ENCODE measurements at regions not wholly inside any gene's neighbourhood (a gene's known extent, or its start where the extent isn't known, plus 50 kb on each side); places are given as distances from the start of the nearest gene placed in this dataset.

DNA sequence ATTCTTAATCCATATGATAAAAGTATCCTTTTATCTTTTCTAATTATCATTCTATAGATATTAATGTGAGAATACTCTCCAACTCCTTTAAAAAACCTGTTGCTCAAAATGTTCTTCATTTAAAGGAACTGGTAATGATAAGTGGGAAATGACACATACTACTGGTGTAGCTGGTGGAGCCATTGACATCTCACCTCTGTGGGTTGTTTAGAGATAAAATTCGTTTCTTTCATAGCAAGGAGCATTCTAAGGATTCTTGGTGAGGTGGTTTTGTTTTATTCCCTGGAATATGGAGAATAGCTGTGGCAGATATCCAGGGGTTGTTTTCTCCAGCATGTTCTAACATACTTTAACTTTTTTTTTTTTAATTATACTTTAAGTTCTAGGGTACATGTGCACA lies 299.8 kb upstream of the THBS1 start:
- DNase-seq (ENCODE audit: low spot score in 2 of 2) (no peak), FAIRE-seq (no peak)

DNA sequence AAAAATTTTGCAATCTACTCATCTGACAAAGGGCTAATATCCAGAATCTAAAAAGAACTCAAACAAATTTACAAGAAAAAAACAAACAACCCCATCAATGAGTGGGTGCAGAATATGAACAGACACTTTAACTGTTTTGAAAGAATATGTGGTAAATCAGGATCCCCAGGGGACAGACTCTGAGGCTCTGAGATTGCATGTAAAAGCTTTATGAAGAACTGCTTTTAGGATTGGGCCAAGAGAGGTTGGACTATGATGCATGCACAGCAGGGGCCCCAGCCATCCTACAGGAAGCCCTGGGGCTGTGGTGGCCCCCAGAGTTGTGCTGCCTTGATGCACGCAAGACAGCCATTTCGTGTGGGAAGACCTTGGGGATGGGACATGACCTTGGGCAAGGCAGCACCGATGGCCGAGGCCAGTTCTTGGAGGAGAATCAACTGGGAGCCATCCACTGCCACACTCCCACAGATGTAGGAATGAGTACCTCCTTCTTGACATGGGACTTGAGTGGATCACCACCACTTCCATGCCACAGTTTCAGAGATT lies 298.1 kb upstream of the THBS1 start:
- no peak for DNase-seq (ENCODE audit: low spot score in 2 of 2)
- no peak for FAIRE-seq

DNA sequence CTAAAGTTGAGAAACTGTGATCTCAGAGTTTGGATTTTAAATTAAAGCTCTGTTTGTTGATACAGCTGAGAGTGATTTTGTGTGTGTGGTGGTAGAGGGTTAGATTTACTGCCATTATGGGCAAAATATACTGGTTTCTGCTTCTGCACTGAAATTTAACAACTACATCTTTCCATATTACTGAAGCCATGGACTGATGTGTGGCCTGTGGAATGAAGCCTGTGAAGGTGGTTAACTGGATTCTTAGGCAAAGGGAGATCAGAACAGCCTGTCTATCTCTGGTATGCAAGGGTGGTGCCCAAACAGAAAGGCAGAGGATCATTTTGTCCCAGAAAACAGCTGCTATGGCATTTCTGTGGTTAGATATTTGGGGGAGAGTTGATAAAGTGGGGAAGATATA lies 297.3 kb upstream of the THBS1 start:
- DNase-seq (ENCODE audit: low spot score in 2 of 2) (no peak), FAIRE-seq (no peak)

DNA sequence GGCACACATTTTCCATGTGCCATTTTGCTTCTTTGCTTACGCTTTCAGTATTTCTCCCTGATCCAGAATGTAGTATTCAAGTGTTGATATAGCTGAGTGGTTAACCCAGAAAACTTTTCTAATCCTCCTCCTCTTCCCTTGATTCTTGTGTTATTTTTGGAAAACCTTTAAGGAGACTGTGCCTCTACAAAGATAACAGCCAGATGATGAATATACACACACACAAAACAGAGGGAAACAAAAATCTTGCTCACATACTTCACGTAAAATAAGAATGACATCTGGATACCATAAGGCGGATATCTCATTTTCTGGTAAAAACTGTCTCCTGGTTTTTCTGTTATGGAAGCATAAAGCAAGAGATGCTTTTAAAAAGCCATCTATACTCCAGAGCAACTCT lies 295.8 kb upstream of the THBS1 start:
- FAIRE-seq (no peak), DNase-seq (ENCODE audit: low spot score in 2 of 2) (no peak)

DNA sequence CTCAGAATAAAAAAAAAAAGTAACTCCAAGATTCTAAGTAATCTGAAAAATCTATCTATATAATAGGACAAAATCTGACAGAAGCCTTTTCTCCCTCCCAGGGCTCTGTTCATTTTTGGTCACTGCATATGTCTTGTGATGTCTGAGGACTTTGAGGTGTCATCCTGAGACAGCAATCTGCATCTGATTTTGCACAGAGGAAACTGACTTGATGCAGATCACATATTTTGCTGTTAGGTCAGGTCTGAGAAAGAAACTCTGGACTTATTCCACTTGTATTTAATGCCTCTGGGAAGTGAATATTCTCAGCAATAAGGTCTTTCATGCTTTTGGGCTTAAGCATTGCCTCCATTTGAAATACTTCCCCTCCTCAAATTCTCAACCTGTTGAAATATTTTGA lies 295.2 kb upstream of the THBS1 start:
- FAIRE-seq (no peak), DNase-seq (ENCODE audit: low spot score in 2 of 2) (no peak)

DNA sequence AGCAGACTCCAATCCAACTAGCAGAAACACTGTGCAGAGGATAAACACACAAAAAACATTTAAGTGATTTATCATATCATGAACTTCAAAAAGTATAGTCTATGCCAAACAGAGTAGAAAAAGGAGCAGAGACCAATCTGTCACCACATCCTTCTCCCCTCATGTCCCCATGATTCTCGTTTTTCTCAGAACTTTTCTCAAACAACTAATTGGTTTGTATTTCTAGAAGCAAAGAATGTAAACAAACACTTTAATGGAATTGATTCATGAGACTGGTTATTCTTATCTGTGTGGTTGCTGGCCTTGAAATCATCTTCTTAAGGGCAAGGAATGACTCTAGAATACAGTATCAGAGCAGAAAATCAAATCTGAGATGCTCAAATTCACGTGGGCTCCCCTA lies 294.2 kb upstream of the THBS1 start:
- no peak for DNase-seq (ENCODE audit: low spot score in 2 of 2)
- no peak for FAIRE-seq

DNA sequence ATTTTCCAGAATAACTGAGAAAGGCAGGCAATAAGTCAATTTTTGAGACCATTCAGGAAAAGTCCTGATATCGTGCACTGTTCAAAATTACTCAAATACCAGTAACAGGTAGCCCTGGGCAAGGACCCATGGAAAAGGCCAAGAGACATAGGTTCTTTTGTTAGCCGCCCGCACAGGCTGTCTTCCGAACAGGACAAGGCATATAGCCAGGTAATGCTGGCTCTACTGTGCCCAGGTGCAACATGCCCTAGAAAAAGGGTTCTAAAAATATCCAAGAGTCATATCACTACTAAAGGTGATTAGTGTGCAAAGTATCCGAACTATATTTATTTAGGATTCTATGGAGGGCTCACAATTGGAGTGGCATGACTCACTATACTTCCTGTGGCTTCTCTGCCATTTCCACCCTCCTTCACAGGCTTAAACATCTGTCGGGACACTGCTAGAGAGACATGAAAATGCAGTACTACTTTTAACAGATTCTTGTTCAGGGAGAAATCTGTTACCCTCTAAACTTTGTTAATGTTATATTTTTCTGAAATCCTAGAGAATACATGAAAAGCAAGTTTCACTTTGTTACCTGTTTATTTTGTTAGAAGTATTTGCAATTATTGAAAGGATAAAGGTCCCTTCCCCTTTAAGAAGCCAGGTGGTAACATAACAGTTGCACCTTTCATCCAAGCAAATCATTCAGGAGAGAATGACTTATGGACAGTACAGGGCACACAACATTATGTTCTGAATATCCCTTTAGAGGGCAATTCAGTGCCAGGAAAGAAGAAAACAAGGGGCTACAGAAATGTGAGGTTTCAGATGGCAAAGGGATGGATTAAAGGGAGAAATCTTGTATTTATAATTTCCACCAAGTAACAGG lies 293.3 kb upstream of the THBS1 start:
- FAIRE-seq, result no peak
- DNase-seq (ENCODE audit: low spot score in 2 of 2), result no peak

DNA sequence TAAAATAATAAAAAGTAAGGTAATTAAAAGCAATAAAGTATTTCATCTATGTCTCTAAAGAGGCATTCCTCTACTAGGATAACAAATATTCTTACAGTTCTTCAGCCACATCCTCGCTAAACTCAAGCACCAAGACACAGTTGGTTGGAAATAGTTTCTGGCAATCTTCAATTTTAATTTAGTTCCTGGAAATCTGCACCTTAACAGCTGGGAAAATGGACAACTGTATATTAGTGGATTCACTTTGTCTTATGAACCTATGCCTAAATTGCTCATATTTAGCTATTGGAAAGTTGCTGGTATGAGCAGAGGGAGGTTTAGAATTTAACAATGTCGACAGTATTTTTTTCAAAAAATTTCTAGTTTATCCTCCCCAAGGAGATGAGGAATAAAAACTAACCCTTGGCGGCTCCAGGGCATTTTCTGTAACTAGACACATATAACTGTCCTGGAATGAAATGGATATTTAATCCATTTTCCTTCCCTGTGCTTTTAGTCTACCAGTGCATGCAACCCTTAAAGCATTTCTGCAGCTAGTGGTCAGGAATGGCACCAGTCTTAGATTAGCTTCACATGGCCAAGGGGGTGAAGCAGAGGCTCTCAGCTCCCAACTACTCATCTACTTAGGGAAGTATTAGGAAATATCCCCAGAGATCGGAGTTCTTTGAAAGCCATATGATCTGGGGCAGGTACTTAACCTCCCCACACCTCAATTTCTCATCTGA lies 290.0 kb upstream of the THBS1 start:
- DNase-seq (ENCODE audit: low spot score in 2 of 2), result no peak
- FAIRE-seq, result no peak

DNA sequence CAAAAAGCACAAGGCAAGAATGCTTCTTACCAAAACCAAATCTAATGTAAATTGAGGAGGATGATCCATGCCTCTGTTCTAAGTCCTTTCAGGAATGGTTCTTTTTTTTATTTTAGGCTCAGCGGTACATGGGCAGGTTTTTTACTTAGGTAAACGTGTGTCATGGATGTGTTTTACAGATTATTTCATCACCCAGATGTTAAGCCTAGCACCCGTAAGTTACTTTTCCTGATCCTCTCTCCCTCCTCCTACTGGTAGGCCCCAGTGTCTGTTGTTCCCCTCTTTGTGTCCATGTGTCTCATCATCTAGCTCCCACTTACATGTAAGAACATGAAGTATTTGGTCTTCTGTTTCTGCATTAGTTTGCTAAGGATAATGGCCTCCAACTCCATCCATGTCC lies 289.2 kb upstream of the THBS1 start:
- DNase-seq (ENCODE audit: low spot score in 2 of 2) (no peak), FAIRE-seq (no peak)

DNA sequence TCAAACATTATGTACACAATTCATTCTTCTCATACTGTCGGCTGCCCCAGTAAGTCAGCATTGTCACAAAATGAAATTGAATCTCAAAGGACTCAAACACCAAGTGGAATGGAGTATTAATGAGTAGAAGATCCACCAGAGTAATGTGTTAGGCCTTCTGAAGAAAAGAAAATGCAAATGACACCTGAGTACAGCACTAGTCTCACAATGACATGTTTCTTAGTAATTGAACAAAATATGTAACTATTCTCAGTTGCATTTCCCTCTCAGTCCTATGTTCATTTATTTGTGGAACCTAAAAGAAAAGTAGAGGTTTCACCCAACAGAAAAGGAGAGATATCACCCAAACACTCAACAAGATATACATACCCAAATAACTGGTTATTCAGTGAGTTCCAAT lies 283.9 kb upstream of the THBS1 start:
- FAIRE-seq, result no peak
- DNase-seq (ENCODE audit: low spot score in 2 of 2), result no peak

DNA sequence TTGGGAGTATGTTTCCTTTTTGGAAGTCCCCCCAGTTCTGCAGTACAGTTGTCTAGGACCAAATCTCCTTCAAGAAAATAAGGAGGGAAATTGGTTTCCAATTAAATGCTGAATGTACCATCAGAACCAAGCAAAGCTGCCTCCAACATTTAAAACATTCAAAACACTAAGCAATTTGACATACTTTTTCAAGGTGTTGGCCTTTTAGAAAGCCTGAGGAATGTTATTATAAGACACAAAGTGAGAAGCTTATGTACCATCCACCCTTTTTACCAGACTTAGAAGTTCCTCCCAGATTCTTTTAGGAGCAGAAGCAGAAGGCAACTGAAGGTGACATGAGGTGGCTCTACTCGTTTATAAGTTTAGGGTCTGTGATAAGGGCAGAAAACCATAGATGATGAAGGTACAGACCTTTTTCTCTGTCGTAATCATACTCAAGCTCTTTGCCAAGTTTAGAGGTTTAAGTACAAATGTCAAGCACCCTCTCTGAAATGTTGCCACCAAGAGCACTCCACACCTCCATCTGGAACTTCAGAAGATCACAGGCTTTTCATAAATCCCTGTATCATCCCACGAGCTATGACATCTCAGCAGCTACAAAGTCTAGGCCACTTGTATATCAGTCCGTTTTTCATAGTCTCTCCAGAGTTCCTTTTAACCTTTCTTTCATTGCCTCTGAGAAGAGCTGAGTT lies 282.5 kb upstream of the THBS1 start:
- FAIRE-seq (no peak), DNase-seq (ENCODE audit: low spot score in 2 of 2) (no peak)

DNA sequence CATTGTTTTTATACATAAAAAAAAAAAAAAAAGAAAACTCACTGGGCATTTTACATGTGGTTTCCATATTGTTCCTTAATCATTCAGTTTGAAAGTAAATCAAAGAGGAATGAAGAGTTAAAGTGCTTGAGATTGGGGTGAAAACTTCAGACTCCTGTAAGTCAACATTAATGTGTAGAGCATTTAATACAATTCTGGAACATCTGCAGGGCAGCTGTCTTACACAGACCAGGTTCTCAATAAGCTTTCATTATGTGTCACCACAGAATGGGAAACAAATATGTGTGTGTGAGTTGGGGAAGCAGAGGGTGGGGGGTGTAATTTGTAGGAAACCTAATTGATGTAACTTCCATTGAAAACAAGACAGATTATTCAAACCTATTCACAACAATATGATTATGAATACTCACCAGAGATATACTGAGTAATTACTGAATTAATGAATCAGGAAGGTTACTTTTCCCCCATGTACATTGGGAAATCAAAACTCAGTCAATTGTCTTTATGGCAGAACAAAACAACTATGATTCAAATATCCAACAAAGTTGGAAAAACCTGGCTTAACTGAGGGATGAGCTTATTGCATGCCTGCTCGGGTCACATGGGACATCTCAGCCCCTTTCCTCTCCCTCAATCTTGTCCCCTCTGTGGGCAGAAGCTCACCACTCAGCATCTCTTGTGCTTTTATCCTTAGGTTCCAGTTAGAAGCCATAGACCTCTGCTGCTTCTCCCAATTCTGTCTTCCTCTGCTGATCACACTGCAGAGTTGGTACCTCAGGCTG lies 281.2 kb upstream of the THBS1 start:
- DNase-seq (ENCODE audit: low spot score in 2 of 2) (no peak), FAIRE-seq (no peak)

DNA sequence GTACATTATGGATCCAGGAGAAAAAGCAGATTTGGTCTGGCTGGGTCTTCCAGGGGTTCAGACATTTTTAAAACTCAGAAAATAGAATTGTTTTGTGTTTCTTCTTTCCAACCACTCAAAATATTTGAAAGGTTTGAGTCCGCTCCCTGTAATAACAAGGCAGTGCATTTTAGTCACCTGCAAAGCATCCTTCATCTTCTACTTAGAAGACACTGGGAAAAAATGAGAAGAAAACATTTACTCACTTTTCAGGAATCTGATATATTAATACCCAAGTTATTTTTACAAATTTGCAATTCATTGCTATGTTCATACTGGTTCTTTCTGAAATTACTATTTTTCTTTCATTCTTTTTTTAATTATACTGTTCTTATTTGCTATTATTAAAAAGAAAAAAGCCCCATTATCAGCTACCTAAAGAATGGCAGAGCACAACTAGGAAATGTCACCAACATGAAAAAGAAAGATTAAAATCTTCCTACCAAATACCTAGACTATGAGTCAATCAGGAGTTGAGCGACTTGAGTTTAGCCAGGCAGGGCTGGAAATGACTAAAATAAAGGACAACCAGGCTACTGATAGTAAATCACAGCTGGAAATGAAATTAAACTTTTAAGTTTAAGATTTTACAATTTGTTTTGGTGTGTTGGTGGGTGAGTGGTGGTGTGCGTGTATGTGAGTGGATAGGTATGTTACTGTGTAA lies 280.3 kb upstream of the THBS1 start:
- DNase-seq (ENCODE audit: low spot score in 2 of 2) (no peak), FAIRE-seq (no peak)

DNA sequence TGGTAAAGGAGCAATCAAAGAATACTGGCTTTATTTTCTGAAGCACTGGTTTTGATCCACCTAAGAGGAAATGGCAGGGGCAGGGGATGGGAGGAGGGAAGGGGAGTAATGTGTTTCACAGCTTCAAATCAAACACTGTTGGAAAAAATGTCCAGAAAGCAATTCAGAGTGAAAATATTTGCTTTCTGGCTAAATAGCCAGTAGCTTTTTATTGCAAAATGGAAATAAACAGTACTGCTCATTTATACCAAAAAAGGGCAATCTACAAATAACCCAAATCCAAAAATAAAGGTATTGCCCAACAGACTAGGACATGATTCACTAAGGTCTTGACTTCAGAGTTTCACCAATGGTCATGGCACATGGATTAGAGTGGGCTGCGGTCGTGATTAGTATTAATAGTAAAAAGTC lies 279.3 kb upstream of the THBS1 start:
- DNase-seq (ENCODE audit: low spot score in 2 of 2) (no peak), FAIRE-seq (no peak)

DNA sequence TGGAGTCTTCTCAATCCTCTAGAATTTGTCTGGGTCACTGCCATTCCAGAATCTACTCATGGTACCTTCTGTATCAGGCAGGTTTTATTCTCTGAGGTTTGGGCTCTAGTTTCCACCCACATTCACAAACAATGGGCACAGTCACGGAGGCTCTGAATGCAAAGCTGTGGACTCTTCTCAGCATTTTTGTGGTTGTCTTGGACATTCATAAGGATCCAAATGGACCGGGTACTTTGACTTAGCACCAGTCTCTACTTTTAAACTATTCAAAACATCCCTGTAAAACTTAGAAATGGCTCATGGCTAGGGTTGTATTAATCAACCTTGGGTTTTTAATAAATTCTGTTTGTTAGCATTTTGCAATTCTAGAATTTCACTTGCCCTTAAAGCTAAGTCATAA lies 277.9 kb upstream of the THBS1 start:
- DNase-seq (ENCODE audit: low spot score in 2 of 2) (no peak), FAIRE-seq (no peak)

DNA sequence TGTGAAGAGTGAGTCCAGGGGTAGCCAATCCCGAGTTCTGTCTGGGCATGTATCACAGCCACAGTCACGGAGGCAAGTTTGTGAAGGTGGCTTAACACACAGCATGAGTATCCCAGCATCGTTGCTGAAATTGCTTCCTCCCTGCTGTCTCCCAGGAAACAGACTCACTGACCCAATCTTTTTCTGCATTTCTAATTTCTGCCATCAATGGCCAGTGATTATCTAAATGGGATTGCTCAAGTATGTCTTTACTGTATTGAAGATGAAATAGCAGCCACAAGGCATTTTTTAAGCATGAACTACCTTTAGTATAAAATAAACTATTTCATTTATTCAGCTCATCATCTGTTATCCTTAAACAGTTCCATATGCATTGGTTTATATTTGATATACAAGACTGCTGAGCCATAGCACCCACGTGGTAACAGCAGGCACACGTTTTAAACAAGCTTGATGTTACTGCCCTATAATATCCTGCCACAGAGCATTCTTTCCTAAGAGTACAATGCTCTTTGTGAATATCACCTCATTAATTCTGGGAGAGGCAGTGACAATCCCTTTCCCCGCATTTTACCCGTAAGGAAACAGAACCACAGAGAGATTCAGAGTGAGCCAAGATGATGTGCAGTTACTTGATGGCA lies 276.6 kb upstream of the THBS1 start:
- no peak for FAIRE-seq
- no peak for DNase-seq (ENCODE audit: low spot score in 2 of 2)

DNA sequence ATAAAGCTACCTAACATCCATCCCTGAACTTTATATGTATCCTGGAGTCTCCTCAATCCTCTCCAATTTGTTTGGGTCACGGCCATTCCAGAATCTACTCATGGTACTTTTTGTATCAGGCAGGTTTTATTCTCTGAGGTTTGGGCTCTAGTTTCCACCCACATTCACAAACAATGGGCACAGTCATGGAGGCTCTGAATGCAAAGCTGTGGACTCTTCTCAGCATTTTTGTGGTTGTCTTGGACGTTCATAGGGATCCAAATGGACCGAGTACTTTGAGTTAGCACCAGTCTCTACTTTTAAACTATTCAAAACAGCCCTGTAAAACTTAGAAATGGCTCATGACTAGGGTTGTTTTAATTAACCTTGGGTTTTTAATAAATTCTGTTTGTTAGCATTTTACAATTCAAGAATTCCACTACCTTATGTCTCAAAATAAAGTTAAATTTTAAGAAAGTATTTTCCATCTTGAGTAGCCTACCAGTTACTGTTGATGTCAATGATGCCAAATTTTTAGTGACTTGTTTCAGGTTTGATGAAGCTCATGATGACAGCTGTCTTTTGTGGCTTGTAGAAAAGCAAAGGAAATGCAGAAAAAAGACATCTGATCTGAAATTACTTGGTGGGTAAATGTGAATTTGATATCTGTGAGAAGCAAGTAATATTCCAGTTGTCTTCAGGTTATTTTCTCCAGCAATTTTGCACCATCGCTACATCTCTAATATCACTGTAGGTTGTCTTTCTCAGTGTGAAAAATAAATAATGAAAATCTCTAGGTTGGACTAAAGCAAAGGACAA lies 275.7 kb upstream of the THBS1 start:
- no peak for DNase-seq (ENCODE audit: low spot score in 2 of 2)
- no peak for FAIRE-seq

DNA sequence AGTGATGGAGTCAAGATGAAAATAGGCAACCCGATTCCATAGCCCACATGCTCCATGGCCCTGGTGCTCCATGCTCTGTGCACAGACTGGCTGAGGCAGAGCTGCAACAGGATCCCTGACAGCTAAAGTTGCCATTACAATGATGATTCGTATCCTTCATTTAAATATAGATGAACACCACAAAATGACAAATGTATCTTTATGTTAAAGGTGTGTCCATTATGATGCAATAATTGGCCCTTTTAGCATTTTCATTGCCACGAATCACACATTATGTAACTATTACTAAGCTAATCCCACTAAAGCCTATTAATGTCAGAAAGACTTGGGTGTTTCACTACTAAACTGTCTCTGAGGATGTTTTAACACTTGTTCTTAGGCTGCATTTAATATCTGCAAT lies 270.2 kb upstream of the THBS1 start:
- no peak for FAIRE-seq
- DNase-seq (ENCODE audit: low spot score in 2 of 2), result no peak

DNA sequence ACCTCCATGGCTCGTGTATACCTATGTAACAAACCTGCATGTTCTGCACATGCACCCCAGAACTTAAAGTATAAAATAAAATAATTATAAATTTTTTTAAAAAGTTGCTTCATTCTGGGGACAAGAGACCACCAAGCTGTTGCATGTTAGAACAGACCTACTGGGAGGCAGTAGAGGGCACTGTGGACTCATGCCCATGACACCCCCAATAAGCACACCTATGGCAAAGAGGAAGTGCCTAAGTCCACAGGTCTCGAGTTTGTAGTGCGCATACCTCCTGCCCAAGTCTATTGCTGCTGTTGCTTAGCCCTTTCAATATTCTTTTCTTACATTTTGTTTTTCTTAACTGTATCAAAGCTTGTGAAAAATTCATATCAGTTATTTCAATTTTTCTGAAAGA lies 267.9 kb upstream of the THBS1 start:
- DNase-seq (ENCODE audit: low spot score in 2 of 2), result no peak
- FAIRE-seq, result no peak

Measured in frontal cortex (tissue), 3 donors.